ENCODE measurements at regions not wholly inside any gene's neighbourhood (a gene's known extent, or its start where the extent isn't known, plus 50 kb on each side); places are given as distances from the start of the nearest gene placed in this dataset.

DNA sequence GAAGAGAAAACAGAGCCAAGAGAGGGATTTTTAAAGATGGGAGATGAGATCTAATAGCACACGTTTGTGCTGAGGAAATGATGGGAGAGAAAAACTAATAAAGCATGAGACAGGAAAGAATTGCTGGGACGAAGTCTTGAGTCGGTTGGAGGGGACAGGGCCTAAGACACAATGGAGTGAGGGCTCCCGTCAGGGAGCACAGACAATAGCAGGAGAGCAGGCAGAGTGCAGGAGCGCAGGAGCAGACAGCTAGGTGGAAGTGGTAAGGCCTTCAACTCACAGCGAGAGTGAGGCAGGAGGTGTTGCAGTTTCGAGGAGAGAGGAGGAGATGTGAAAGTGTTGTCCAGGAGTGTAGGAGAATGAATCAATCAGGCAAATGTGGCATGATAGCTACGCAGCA is 59.9 kb upstream of the SOX13 start:
- Histone ChIP-seq H2AFZ (ENCODE audit: low read length) (peak overlapping the region; percentile 99), H3K9ac (replicated peaks in 1 of 4; ENCODE audit: extremely low read depth in 1 of 4, low read depth in 3 of 4, low read length in 3 of 4) (no peak overlapping the region), H2BK20ac (ENCODE audit: low read length) (peak overlapping the region; percentile 92; the same call in 1 of the 2 replicates), H2BK15ac (ENCODE audit: low read length) (peak overlapping the region; percentile 98; the same call in 1 of the 2 replicates), H3K79me2 (ENCODE audit: control insufficient read depth in 1 of 2, insufficient read depth in 2 of 2, low read length in 2 of 2) (no peaks in the 10 kb centered on the region), H4K20me1 (replicated peaks in 1 of 2; ENCODE audit: control insufficient read depth in 1 of 2, insufficient read depth in 2 of 2, low read length in 2 of 2) (no peaks in the 10 kb centered on the region), H3K79me1 (ENCODE audit: low read depth, low read length) (no peaks in the 10 kb centered on the region), H2BK5ac (ENCODE audit: low read depth, low read length) (peak overlapping the region; percentile 79; the same call in 1 of the 2 replicates), H3K23ac (ENCODE audit: insufficient read length) (no peak overlapping the region), H4K91ac (replicated peaks; ENCODE audit: insufficient read length, low read length) (peak overlapping the region; percentile 58), H3K14ac (ENCODE audit: insufficient read length) (no peak overlapping the region), H2AK5ac (ENCODE audit: low read depth, low read length) (peak overlapping the region; percentile 40; the same call in 1 of the 2 replicates), H2BK12ac (ENCODE audit: low read depth, low read length) (peak overlapping the region; percentile 96), H3K56ac (replicated peaks; ENCODE audit: insufficient read length, low read depth, low read length) (no peak overlapping the region), H4K8ac (ENCODE audit: extremely low read depth, insufficient read depth, low read length) (no peak overlapping the region), H3K23me2 (ENCODE audit: low read depth, low read length) (no peaks in the 10 kb centered on the region), H3K4me3 (ENCODE audit: extremely low read depth in 1 of 4, insufficient read depth in 2 of 4, low read depth in 3 of 4, low read length in 4 of 4) (no peak overlapping the region), H3K4me2 (ENCODE audit: insufficient read depth in 1 of 2, low read depth in 2 of 2, low read length in 2 of 2) (peak overlapping the region in 1 of 2 experiments; percentile 39; a peak in 1 of 4 replicates), H3K27me3 (replicated peaks in 1 of 4; ENCODE audit: control insufficient read depth in 3 of 4, extremely low read depth in 1 of 4, insufficient read depth in 3 of 4, low read length in 3 of 4) (no peaks in the 10 kb centered on the region), H2BK120ac (replicated peaks; ENCODE audit: low read depth, low read length) (no peak overlapping the region), H4K5ac (ENCODE audit: insufficient read length, low read depth, low read length) (no peak overlapping the region), H3K4ac (replicated peaks; ENCODE audit: insufficient read length, low read depth, low read length) (no peak overlapping the region), H3K36me3 (ENCODE audit: control insufficient read depth in 2 of 4, insufficient read depth in 4 of 4, low read length in 3 of 4) (no peaks in the 10 kb centered on the region), H3K27ac (ENCODE audit: low read depth, low read length) (no peak overlapping the region), H3K9me3 (ENCODE audit: insufficient read depth in 2 of 2, low read depth in 1 of 2, low read length in 1 of 2) (no peaks in the 10 kb centered on the region), H3K4me1 (replicated peaks in 1 of 4; ENCODE audit: control insufficient read depth in 3 of 4, insufficient read depth in 4 of 4, low read length in 3 of 4) (peaks cover 0 to 7% (median 0%) of the 10 kb centered on the region in 4 experiments; a peak in 2 of 7 replicates), H3K18ac (ENCODE audit: extremely low read depth, low read length) (peak overlapping the region; percentile 38; the same call in 1 of the 2 replicates)
- CTCF ChIA-PET (ENCODE audit: partially characterized antibody) = interaction anchor here (0.9 kb wide), 1 partner anchor 43 kb away, joined by 4 read pairs; no protein-coding TSS in a partner anchor
- DNase-seq (ENCODE audit: low read depth in 1 of 2, low spot score in 2 of 2) = no peak
- 63% methylated on average over 8 of the region's 8 CpGs; no CpG with 5 or more reads in 1 of the 2 experiments for WGBS, 2 experiments (ENCODE audit: extremely low coverage in 1 of 2, insufficient coverage in 1 of 2, insufficient read length in 1 of 2, insufficient replicate concordance in 2 of 2, low coverage in 1 of 2, low lambda C conversion rate in 2 of 2, missing lambda C conversion rate in 1 of 2)
- POLR2A ChIA-PET (ENCODE audit: partially characterized antibody) = interaction anchor here (1.1 to 2.2 kb wide), 4 partner anchors 11 to 142 kb away, joined by 3 to 10 read pairs (median 5); no protein-coding TSS in a partner anchor
- FAIRE-seq = no peak
- TF ChIP-seq, protein P1, sequence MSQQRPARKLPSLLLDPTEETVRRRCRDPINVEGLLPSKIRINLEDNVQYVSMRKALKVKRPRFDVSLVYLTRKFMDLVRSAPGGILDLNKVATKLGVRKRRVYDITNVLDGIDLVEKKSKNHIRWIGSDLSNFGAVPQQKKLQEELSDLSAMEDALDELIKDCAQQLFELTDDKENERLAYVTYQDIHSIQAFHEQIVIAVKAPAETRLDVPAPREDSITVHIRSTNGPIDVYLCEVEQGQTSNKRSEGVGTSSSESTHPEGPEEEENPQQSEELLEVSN (IDR thresholded peaks at IDR 0.05) = peak; percentile 64
- no peak for TF ChIP-seq SIN3A (conservative IDR thresholded peaks at IDR 0.05 in 1 of 2, IDR thresholded peaks at IDR 0.05 in 1 of 2; ENCODE audit: low read depth in 1 of 2, low read length in 2 of 2)
- TF ChIP-seq NRF1 (IDR thresholded peaks at IDR 0.05; ENCODE audit: low read depth, low read length) = no peak
